ENCODE measurements at regions not wholly inside any gene's neighbourhood (a gene's known extent, or its start where the extent isn't known, plus 50 kb on each side); places are given as distances from the start of the nearest gene placed in this dataset.
"Not testable (repeated sequence)": the region's sequence is repeated elsewhere in the genome, so short reads cannot be mapped to it uniquely, and the experiment has no call there.

GRCh38 chr10:2212244-2212834, 475.0 kb upstream of the ADARB2 start:
- intact Hi-C loops (cut with micrococcal nuclease) = no loop called here

- intact Hi-C loops (cut with micrococcal nuclease) = no loop called here
These were observed 472.8 kb upstream of the ADARB2 start for GRCh38 chr10:2210088-2210487.

- intact Hi-C loops (cut with micrococcal nuclease) = no loop called here
These were observed 470.8 kb upstream of the ADARB2 start for GRCh38 chr10:2208106-2208505.

- intact Hi-C loops (cut with micrococcal nuclease) = no loop called here
These were observed 470.1 kb upstream of the ADARB2 start for GRCh38 chr10:2207246-2207922.

GRCh38 chr10:2205406-2205805, 468.1 kb upstream of the ADARB2 start:
- intact Hi-C loops (cut with micrococcal nuclease) = no loop called here

GRCh38 chr10:2202401-2202800, 465.1 kb upstream of the ADARB2 start:
- intact Hi-C loops (cut with micrococcal nuclease) = no loop called here

GRCh38 chr10:2201534-2202099, 464.3 kb upstream of the ADARB2 start:
- intact Hi-C loops (cut with micrococcal nuclease) = no loop called here

- intact Hi-C loops (cut with micrococcal nuclease) = no loop called here
These were observed 460.3 kb upstream of the ADARB2 start for GRCh38 chr10:2197663-2198062.

GRCh38 chr10:2196272-2196671, 458.9 kb upstream of the ADARB2 start:
- intact Hi-C loops (cut with micrococcal nuclease) = no loop called here

- intact Hi-C loops (cut with micrococcal nuclease) = not testable (repeated sequence)
These were observed 452.0 kb upstream of the ADARB2 start for GRCh38 chr10:2189356-2189755.

GRCh38 chr10:2188371-2188770, 451.0 kb upstream of the ADARB2 start:
- intact Hi-C loops (cut with micrococcal nuclease) = no loop called here

GRCh38 chr10:2173327-2173726, 436.0 kb upstream of the ADARB2 start:
- intact Hi-C loops (cut with micrococcal nuclease) = no loop called here

- intact Hi-C loops (cut with micrococcal nuclease) = no loop called here
These were observed 428.6 kb upstream of the ADARB2 start for GRCh38 chr10:2165771-2166460.

GRCh38 chr10:2150288-2150687, 413.0 kb upstream of the ADARB2 start:
- intact Hi-C loops (cut with micrococcal nuclease) = no loop called here

- intact Hi-C loops (cut with micrococcal nuclease) = no loop called here
These were observed 408.7 kb upstream of the ADARB2 start for GRCh38 chr10:2145926-2146478.

- intact Hi-C loops (cut with micrococcal nuclease) = no loop called here
These were observed 408.2 kb upstream of the ADARB2 start for GRCh38 chr10:2145491-2145890.

GRCh38 chr10:2144584-2144983, 407.3 kb upstream of the ADARB2 start:
- intact Hi-C loops (cut with micrococcal nuclease) = no loop called here

- intact Hi-C loops (cut with micrococcal nuclease) = no loop called here
These were observed 406.0 kb upstream of the ADARB2 start for GRCh38 chr10:2143213-2143835.

- intact Hi-C loops (cut with micrococcal nuclease) = no loop called here
These were observed 402.4 kb upstream of the ADARB2 start for GRCh38 chr10:2139746-2140145.

GRCh38 chr10:2137549-2138174, 400.3 kb upstream of the ADARB2 start:
- intact Hi-C loops (cut with micrococcal nuclease) = no loop called here

GRCh38 chr10:2130705-2131305, 393.5 kb upstream of the ADARB2 start:
- intact Hi-C loops (cut with micrococcal nuclease) = no loop called here

All from T-helper 1 cell treated with Interleukin-12 subunit alpha and Interleukin-12 subunit beta and Interleukin-4 antibody, amounts not matched to agents 30 ng/mL and 1 ng/mL, for 36 hours (primary cell).